H1 (cell line): ENCODE measurements at regions not wholly inside any gene's neighbourhood (a gene's known extent, or its start where the extent isn't known, plus 50 kb on each side); places are given as distances from the start of the nearest gene placed in this dataset.

Experiments used
- CTCF ChIA-PET: fragments of 300-600 bp; sonication (Branson Sonifier 250); formaldehyde crosslinking; loops from one replicate; lab custom pipeline; 2021; ENCODE audit not compliant: partially characterized antibody; lab: Charles Lee
- POLR2A ChIA-PET: fragments of 300-600 bp; sonication (Branson Sonifier 250); formaldehyde crosslinking; loops from one replicate; lab custom pipeline; 2021; ENCODE audit warnings: inconsistent platforms; ENCODE audit not compliant: partially characterized antibody; lab: Charles Lee
- DNase-seq, 2 experiments: peaks; one replicate each; pipeline versions ENCODE4 v3.0.0 to v3.0.0-alpha.2; 2010 to 2022; ENCODE audit warnings: low spot score in 2 of 2, low read depth in 1 of 2, mixed read lengths in 1 of 2
- FAIRE-seq: peaks from 2 replicates; lab custom pipeline; 2011; peaks lifted over from hg19 to GRCh38; lab: Jason Lieb, UNC
- H2AFZ ChIP-seq: 2 replicates; pipeline ENCODE4 v1.8.1; 2012; ENCODE audit warnings: low read length, inconsistent platforms
- H2AK5ac ChIP-seq: 2 replicates; pipeline ENCODE4 v1.6.1; 2013; ENCODE audit warnings: low read depth, low read length
- H2BK120ac ChIP-seq: replicated peaks from 2 replicates; pipeline ENCODE3; 2013; ENCODE audit warnings: low read depth, low read length, inconsistent platforms
- H2BK12ac ChIP-seq: 2 replicates; pipeline ENCODE4 v1.6.1; 2013; ENCODE audit warnings: low read depth, low read length
- H2BK15ac ChIP-seq: 2 replicates; pipeline ENCODE4 v1.6.1; 2013; ENCODE audit warnings: low read length
- H2BK20ac ChIP-seq: 2 replicates; pipeline ENCODE4 v1.6.1; 2013; ENCODE audit warnings: low read length
- H2BK5ac ChIP-seq: 2 replicates; pipeline ENCODE4 v1.6.1; 2013; ENCODE audit warnings: low read depth, low read length
- H3K14ac ChIP-seq: 2 replicates; pipeline ENCODE4 v1.6.1; 2013; ENCODE audit warnings: inconsistent platforms; ENCODE audit not compliant: insufficient read length
- H3K18ac ChIP-seq: 2 replicates; pipeline ENCODE4 v1.6.1; 2013; ENCODE audit warnings: low read length; ENCODE audit errors: extremely low read depth
- H3K23ac ChIP-seq: 2 replicates; pipeline ENCODE4 v1.6.1; 2013; ENCODE audit warnings: inconsistent platforms; ENCODE audit not compliant: insufficient read length
- H3K23me2 ChIP-seq: 2 replicates; pipeline ENCODE4 v1.6.1; 2013; ENCODE audit warnings: low read depth, low read length
- H3K27ac ChIP-seq: 2 replicates; pipeline ENCODE4 v1.6.1; 2011; ENCODE audit warnings: low read depth, low read length, inconsistent platforms
- H3K27me3 ChIP-seq, 4 experiments: replicated peaks in 1 of 4; 1 replicate in 1 of 4; 2 replicates in 3 of 4; pipeline versions ENCODE4 v1.6.1 to v1.8.1; 2011 to 2013; ENCODE audit warnings: low read length in 3 of 4, mild to moderate bottlenecking in 3 of 4, inconsistent platforms in 2 of 4, mixed read lengths in 2 of 4, moderate library complexity in 1 of 4; ENCODE audit not compliant: control insufficient read depth in 3 of 4, insufficient read depth in 3 of 4; ENCODE audit errors: extremely low read depth in 1 of 4
- H3K36me3 ChIP-seq, 4 experiments: 2 replicates each; pipeline versions ENCODE4 v1.6.1 to v1.8.1; 2011 to 2013; ENCODE audit warnings: mild to moderate bottlenecking in 4 of 4, low read length in 3 of 4, moderate library complexity in 2 of 4, control low read depth in 1 of 4, inconsistent platforms in 1 of 4; ENCODE audit not compliant: insufficient read depth in 4 of 4, control insufficient read depth in 2 of 4
- H3K4ac ChIP-seq: replicated peaks from 2 replicates; pipeline ENCODE3; 2013; ENCODE audit warnings: low read length, low read depth, mixed read lengths, inconsistent platforms; ENCODE audit not compliant: insufficient read length
- H3K4me1 ChIP-seq, 4 experiments: replicated peaks in 1 of 4; 1 replicate in 1 of 4; 2 replicates in 3 of 4; pipeline versions ENCODE4 v1.6.1 to v1.8.1; 2011 to 2013; ENCODE audit warnings: low read length in 3 of 4, inconsistent platforms in 2 of 4, mixed read lengths in 1 of 4; ENCODE audit not compliant: insufficient read depth in 4 of 4, control insufficient read depth in 3 of 4
- H3K4me2 ChIP-seq, 2 experiments: 2 replicates each; pipeline versions ENCODE4 v1.6.1 to v1.8.1; 2011 to 2013; ENCODE audit warnings: low read depth in 2 of 2, low read length in 2 of 2, control low read depth in 1 of 2, inconsistent platforms in 1 of 2, mild to moderate bottlenecking in 1 of 2; ENCODE audit not compliant: insufficient read depth in 1 of 2
- H3K4me3 ChIP-seq, 4 experiments: fragments of 200-600, 300-600 bp in 1 of 4; sonication (generic), shearing (Covaris generic), sonication (Bioruptor Twin) in 1 of 4; 2 replicates each; pipeline versions ENCODE4 v1.5.1 to v1.8.1; 2011 to 2016; ENCODE audit warnings: low read length in 4 of 4, low read depth in 3 of 4, control low read depth in 2 of 4, inconsistent platforms in 2 of 4, mild to moderate bottlenecking in 2 of 4, mixed read lengths in 1 of 4, moderate library complexity in 1 of 4; ENCODE audit not compliant: insufficient read depth in 2 of 4; ENCODE audit errors: extremely low read depth in 1 of 4
- H3K56ac ChIP-seq: replicated peaks from 2 replicates; pipeline ENCODE3; 2013; ENCODE audit warnings: low read depth, mild to moderate bottlenecking, mixed read lengths, low read length, inconsistent platforms; ENCODE audit not compliant: insufficient read length
- H3K79me1 ChIP-seq: 2 replicates; pipeline ENCODE4 v1.6.1; 2013; ENCODE audit warnings: low read depth, low read length, control low read depth
- H3K79me2 ChIP-seq, 2 experiments: 2 replicates each; pipeline versions ENCODE4 v1.6.1 to v1.8.1; 2012 to 2013; ENCODE audit warnings: low read length in 2 of 2, mild to moderate bottlenecking in 2 of 2, inconsistent platforms in 1 of 2; ENCODE audit not compliant: insufficient read depth in 2 of 2, control insufficient read depth in 1 of 2
- H3K9ac ChIP-seq, 4 experiments: replicated peaks in 1 of 4; 1 replicate in 1 of 4; 2 replicates in 3 of 4; pipeline versions ENCODE4 v1.6.1 to v1.8.1; 2011 to 2013; ENCODE audit warnings: low read depth in 3 of 4, low read length in 3 of 4, control low read depth in 2 of 4, mild to moderate bottlenecking in 2 of 4, moderate library complexity in 2 of 4, inconsistent platforms in 1 of 4; ENCODE audit errors: extremely low read depth in 1 of 4
- H3K9me3 ChIP-seq, 2 experiments: 2 replicates each; pipeline versions ENCODE4 v1.6.1 to v1.8.1; 2012 to 2013; ENCODE audit warnings: mild to moderate bottlenecking in 2 of 2, moderate library complexity in 2 of 2, control low read depth in 1 of 2, inconsistent platforms in 1 of 2, low read depth in 1 of 2, low read length in 1 of 2, mixed read lengths in 1 of 2; ENCODE audit not compliant: insufficient read depth in 2 of 2
- H4K20me1 ChIP-seq, 2 experiments: replicated peaks in 1 of 2; 2 replicates each; pipeline versions ENCODE3 to v1.8.1; 2011 to 2013; ENCODE audit warnings: inconsistent platforms in 2 of 2, low read length in 2 of 2, mild to moderate bottlenecking in 1 of 2; ENCODE audit not compliant: insufficient read depth in 2 of 2, control insufficient read depth in 1 of 2
- H4K5ac ChIP-seq: 2 replicates; pipeline ENCODE4 v1.6.1; 2013; ENCODE audit warnings: low read length, low read depth, mixed read lengths, inconsistent platforms; ENCODE audit not compliant: insufficient read length
- H4K8ac ChIP-seq: 2 replicates; pipeline ENCODE4 v1.8.0; 2013; ENCODE audit warnings: mild to moderate bottlenecking, moderate library complexity, low read length, inconsistent platforms; ENCODE audit not compliant: insufficient read depth; ENCODE audit errors: extremely low read depth
- H4K91ac ChIP-seq: replicated peaks from 2 replicates; pipeline ENCODE3; 2013; ENCODE audit warnings: low read length, mixed read lengths, inconsistent platforms; ENCODE audit not compliant: insufficient read length
- CBX8 ChIP-seq: fragments of 300-800, 300-1000 bp; sonication (generic); IDR thresholded peaks from 2 replicates; pipeline ENCODE4 v1.7.1; 2016; ENCODE audit warnings: low read depth, low read length, borderline replicate concordance
- CHD2 ChIP-seq: IDR thresholded peaks from 2 replicates; pipeline ENCODE4 v1.6.1; 2012; ENCODE audit warnings: low read length, improper control_type of control experiment
- JUN ChIP-seq: IDR thresholded peaks from 2 replicates; pipeline ENCODE4 v1.6.1; 2011; ENCODE audit warnings: low read depth, mild to moderate bottlenecking, improper control_type of control experiment, low read length
- NRF1 ChIP-seq: IDR thresholded peaks from 2 replicates; pipeline ENCODE4 v1.6.1; 2011; ENCODE audit warnings: mild to moderate bottlenecking, low read depth, low read length, improper control_type of control experiment
- PHF8 ChIP-seq: fragments of 200-600 bp; sonication (generic); conservative IDR thresholded peaks from 2 replicates; pipeline ENCODE4 v1.7.1; 2012; ENCODE audit warnings: low read depth, mild to moderate bottlenecking, inconsistent platforms, low read length, moderate library complexity
- RFX5 ChIP-seq: IDR thresholded peaks from 2 replicates; pipeline ENCODE4 v1.6.1; 2011; ENCODE audit warnings: low read depth, low read length, improper control_type of control experiment, borderline replicate concordance
- RXRA ChIP-seq: IDR thresholded peaks from 2 replicates; pipeline ENCODE4 v1.6.1; 2011; ENCODE audit warnings: low read depth, mild to moderate bottlenecking, low read length, moderate library complexity; ENCODE audit not compliant: insufficient read depth
- SP2 ChIP-seq: IDR thresholded peaks from 2 replicates; pipeline ENCODE4 v1.6.1; 2012; ENCODE audit warnings: mild to moderate bottlenecking, low read length, inconsistent platforms
- TEAD4 ChIP-seq: IDR thresholded peaks from 2 replicates; pipeline ENCODE4 v1.6.1; 2012; ENCODE audit warnings: low read depth, low read length, inconsistent platforms, mixed read lengths
- WGBS, 2 experiments: shearing (Covaris generic) in 1 of 2; methylation state at CpG; one replicate each; pipeline versions ENCODE4 v1.1.6 to v1.1.7; 2013 to 2015; ENCODE audit warnings: low lambda C conversion rate in 2 of 2, mixed read lengths in 2 of 2, inconsistent platforms in 1 of 2, low coverage in 1 of 2, missing lambda C conversion rate in 1 of 2; ENCODE audit not compliant: insufficient replicate concordance in 2 of 2, insufficient coverage in 1 of 2, insufficient read length in 1 of 2; ENCODE audit errors: extremely low coverage in 1 of 2, missing lambda C conversion rate in 1 of 2; 5-methylcytosine and 5-hydroxymethylcytosine counted together
- TF ChIP-seq, protein P1 (sequence below): IDR thresholded peaks from 2 replicates; pipeline ENCODE4 v1.6.1; 2011; ENCODE audit warnings: low read length, improper control_type of control experiment
- TF ChIP-seq, protein P2 (sequence below), 3 experiments: IDR thresholded peaks; 1 replicate in 2 of 3; 2 replicates in 1 of 3; pipeline versions ENCODE4 v1.5.1 to v1.6.1; 2011; ENCODE audit warnings: low read length in 3 of 3, mild to moderate bottlenecking in 3 of 3, inconsistent platforms in 2 of 3, low read depth in 1 of 3, moderate library complexity in 1 of 3; ENCODE audit not compliant: insufficient read depth in 1 of 3; ENCODE audit errors: control extremely low read depth in 1 of 3

DNA sequence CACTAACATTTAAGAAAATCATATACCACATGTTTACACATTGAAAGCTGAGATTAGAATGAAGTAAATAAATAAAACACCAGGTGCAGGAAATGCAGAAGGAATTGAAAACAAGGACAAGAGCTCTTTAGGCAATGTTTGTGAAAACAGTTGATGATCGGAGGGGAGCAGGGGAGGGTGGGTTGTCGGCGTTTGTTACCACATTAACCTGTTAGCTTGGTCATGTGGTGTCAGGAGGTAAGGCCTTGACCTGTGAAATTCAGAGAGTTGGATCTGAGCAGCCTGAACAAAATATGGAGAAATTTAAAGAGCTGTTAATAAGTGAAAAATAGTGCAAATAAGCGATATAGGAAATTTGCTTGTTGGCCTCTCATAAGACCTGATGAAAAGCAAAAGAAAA is 759.9 kb downstream of the PDHA2 start:
- no peaks in the 10 kb centered on the region for H4K20me1 ChIP-seq
- no peak overlapping the region for H2BK12ac ChIP-seq
- H3K4me1 ChIP-seq: peaks cover 0 to 2% (median 0%) of the 10 kb centered on the region in 4 experiments; a peak in 1 of 7 replicates
- TF ChIP-seq TEAD4 (no peak), NRF1 (no peak), SP2 (no peak), CBX8 (no peak), JUN (no peak), CHD2 (no peak), PHF8 (no peak), RFX5 (no peak), RXRA (no peak)
- TF ChIP-seq, protein P1, sequence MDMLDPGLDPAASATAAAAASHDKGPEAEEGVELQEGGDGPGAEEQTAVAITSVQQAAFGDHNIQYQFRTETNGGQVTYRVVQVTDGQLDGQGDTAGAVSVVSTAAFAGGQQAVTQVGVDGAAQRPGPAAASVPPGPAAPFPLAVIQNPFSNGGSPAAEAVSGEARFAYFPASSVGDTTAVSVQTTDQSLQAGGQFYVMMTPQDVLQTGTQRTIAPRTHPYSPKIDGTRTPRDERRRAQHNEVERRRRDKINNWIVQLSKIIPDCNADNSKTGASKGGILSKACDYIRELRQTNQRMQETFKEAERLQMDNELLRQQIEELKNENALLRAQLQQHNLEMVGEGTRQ: no peak
- TF ChIP-seq, protein P2, sequence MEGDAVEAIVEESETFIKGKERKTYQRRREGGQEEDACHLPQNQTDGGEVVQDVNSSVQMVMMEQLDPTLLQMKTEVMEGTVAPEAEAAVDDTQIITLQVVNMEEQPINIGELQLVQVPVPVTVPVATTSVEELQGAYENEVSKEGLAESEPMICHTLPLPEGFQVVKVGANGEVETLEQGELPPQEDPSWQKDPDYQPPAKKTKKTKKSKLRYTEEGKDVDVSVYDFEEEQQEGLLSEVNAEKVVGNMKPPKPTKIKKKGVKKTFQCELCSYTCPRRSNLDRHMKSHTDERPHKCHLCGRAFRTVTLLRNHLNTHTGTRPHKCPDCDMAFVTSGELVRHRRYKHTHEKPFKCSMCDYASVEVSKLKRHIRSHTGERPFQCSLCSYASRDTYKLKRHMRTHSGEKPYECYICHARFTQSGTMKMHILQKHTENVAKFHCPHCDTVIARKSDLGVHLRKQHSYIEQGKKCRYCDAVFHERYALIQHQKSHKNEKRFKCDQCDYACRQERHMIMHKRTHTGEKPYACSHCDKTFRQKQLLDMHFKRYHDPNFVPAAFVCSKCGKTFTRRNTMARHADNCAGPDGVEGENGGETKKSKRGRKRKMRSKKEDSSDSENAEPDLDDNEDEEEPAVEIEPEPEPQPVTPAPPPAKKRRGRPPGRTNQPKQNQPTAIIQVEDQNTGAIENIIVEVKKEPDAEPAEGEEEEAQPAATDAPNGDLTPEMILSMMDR (IDR thresholded peaks at IDR 0.05; ENCODE audit: control extremely low read depth in 1 of 3, insufficient read depth in 1 of 3, low read depth in 1 of 3, low read length in 3 of 3): no peak
- H4K5ac ChIP-seq: no peak overlapping the region
- no peaks in the 10 kb centered on the region for H3K79me2 ChIP-seq
- FAIRE-seq: no peak
- H3K4me2 ChIP-seq: no peak overlapping the region
- no peaks in the 10 kb centered on the region for H3K36me3 ChIP-seq
- no peak for DNase-seq
- H4K91ac ChIP-seq: no peak overlapping the region
- no peaks in the 10 kb centered on the region for H3K79me1 ChIP-seq
- peak overlapping the region; percentile 46; the same call in 1 of the 2 replicates for H2AFZ ChIP-seq
- WGBS, 2 experiments: 73% methylated on average over 4 of the region's 4 CpGs; no CpG with 5 or more reads in 1 of the 2 experiments
- H2BK20ac ChIP-seq: no peak overlapping the region
- H3K18ac ChIP-seq: no peak overlapping the region
- ChIA-PET POLR2A (interaction anchor here (0.6 kb wide), 1 partner anchor 793 kb away, joined by 3 read pairs; no protein-coding TSS in a partner anchor), CTCF (no interaction called here)
- no peak overlapping the region for H3K27ac ChIP-seq
- H3K4ac ChIP-seq: no peak overlapping the region
- no peak overlapping the region for H2BK120ac ChIP-seq
- H3K14ac ChIP-seq: no peak overlapping the region
- H2AK5ac ChIP-seq: no peak overlapping the region
- no peaks in the 10 kb centered on the region for H3K27me3 ChIP-seq
- no peak overlapping the region for H2BK5ac ChIP-seq
- no peak overlapping the region for H3K9ac ChIP-seq
- H3K4me3 ChIP-seq: no peak overlapping the region
- no peak overlapping the region for H4K8ac ChIP-seq
- H2BK15ac ChIP-seq: no peak overlapping the region
- H3K56ac ChIP-seq: no peak overlapping the region
- H3K9me3 ChIP-seq: no peaks in the 10 kb centered on the region
- H3K23ac ChIP-seq: no peak overlapping the region
- no peaks in the 10 kb centered on the region for H3K23me2 ChIP-seq
